Gastroesophageal sphincter (tissue), 3 donors: ENCODE measurements at regions not wholly inside any gene's neighbourhood (a gene's known extent, or its start where the extent isn't known, plus 50 kb on each side); places are given as distances from the start of the nearest gene placed in this dataset.

ENCODE experiments used
- EP300 ChIP-seq: sonication (generic); formaldehyde crosslinking; IDR thresholded peaks from one replicate; pipeline ENCODE4 v1.6.1; 2017; ENCODE audit warnings: antibody characterized with exemption, mild to moderate bottlenecking
- POLR2A ChIP-seq, 2 donors: fragments of 450-650 bp; IDR thresholded peaks; one replicate each; pipeline ENCODE4 v1.6.1; 2017; ENCODE audit warnings: antibody characterized with exemption in 2 of 2, mild to moderate bottlenecking in 2 of 2, moderate library complexity in 1 of 2
- TF ChIP-seq, protein P1 (sequence below), 4 experiments: fragments of 200-600 bp in 2 of 4; fragments of 450-650 bp in 2 of 4; sonication (generic) in 1 of 4; IDR thresholded peaks; one replicate each; pipeline ENCODE4 v1.5.1; 2017 to 2019; ENCODE audit warnings: antibody characterized with exemption in 4 of 4, mild to moderate bottlenecking in 2 of 4, moderate library complexity in 2 of 4

DNA sequence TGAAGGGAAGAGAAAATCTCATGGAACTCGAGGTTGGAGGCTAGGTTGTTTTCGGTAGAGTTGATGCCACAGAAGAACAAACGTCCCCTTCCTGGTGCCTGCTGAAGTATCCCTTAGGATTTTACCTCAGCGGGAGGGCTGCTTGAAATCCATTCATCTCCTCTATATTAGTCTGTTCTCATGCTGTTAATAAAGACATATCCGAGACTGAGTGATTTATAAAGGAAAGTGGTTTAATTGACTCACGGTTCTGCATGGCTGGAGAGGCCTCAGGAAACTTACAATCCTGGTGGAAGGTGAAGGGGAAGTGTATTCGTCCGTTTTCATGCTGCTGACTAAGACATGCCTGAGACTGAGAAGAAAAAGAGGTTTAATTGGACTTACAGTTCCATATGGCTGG is 413.5 kb downstream of the NPHP4 start:
- TF ChIP-seq, protein P1, sequence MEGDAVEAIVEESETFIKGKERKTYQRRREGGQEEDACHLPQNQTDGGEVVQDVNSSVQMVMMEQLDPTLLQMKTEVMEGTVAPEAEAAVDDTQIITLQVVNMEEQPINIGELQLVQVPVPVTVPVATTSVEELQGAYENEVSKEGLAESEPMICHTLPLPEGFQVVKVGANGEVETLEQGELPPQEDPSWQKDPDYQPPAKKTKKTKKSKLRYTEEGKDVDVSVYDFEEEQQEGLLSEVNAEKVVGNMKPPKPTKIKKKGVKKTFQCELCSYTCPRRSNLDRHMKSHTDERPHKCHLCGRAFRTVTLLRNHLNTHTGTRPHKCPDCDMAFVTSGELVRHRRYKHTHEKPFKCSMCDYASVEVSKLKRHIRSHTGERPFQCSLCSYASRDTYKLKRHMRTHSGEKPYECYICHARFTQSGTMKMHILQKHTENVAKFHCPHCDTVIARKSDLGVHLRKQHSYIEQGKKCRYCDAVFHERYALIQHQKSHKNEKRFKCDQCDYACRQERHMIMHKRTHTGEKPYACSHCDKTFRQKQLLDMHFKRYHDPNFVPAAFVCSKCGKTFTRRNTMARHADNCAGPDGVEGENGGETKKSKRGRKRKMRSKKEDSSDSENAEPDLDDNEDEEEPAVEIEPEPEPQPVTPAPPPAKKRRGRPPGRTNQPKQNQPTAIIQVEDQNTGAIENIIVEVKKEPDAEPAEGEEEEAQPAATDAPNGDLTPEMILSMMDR (IDR thresholded peaks at IDR 0.05) = no peak
- TF ChIP-seq POLR2A (IDR thresholded peaks at IDR 0.05) = no peak
- no peak for TF ChIP-seq EP300
